OCI-M2 (cell line): ENCODE measurements at regions not wholly inside any gene's neighbourhood (a gene's known extent, or its start where the extent isn't known, plus 50 kb on each side); places are given as distances from the start of the nearest gene placed in this dataset.
"Not testable (repeated sequence)": the region's sequence is repeated elsewhere in the genome, so short reads cannot be mapped to it uniquely, and the experiment has no call there.

Experiments
- DNase-seq: peaks from one replicate; lab custom pipeline; 2025; ENCODE audit not compliant: unreplicated experiment; lab: John Stamatoyannopoulos, UW

- no peak for DNase-seq
Observed at GRCh38 chr5:85985167-85985566, 632.6 kb upstream of the COX7C start.

- DNase-seq, result no peak
Observed at GRCh38 chr5:85990998-85991397, 626.7 kb upstream of the COX7C start.

- DNase-seq, result not testable (repeated sequence)
Observed at GRCh38 chr5:85994653-85995052, 623.1 kb upstream of the COX7C start.

- no peak for DNase-seq
Observed at GRCh38 chr5:85998656-85999055, 619.1 kb upstream of the COX7C start.

GRCh38 chr5:86008293-86008692, 609.4 kb upstream of the COX7C start:
- DNase-seq, result peak; percentile 47

- DNase-seq, result no peak
Observed at GRCh38 chr5:86008704-86009103, 609.0 kb upstream of the COX7C start.

GRCh38 chr5:86011937-86012336, 605.8 kb upstream of the COX7C start:
- DNase-seq, result no peak

- no peak for DNase-seq
Observed at GRCh38 chr5:86029308-86029707, 588.4 kb upstream of the COX7C start.

- DNase-seq, result no peak
Observed at GRCh38 chr5:86030753-86031152, 587.0 kb upstream of the COX7C start.

GRCh38 chr5:86038566-86038965, 579.2 kb upstream of the COX7C start:
- DNase-seq, result no peak

GRCh38 chr5:86039351-86039750, 578.4 kb upstream of the COX7C start:
- DNase-seq, result no peak

- DNase-seq, result no peak
Observed at GRCh38 chr5:86070719-86071118, 547.0 kb upstream of the COX7C start.

GRCh38 chr5:86074297-86074696, 543.4 kb upstream of the COX7C start:
- DNase-seq, result no peak

- no peak for DNase-seq
Observed at GRCh38 chr5:86075139-86075538, 542.6 kb upstream of the COX7C start.

GRCh38 chr5:86095092-86095491, 522.6 kb upstream of the COX7C start:
- no peak for DNase-seq

- DNase-seq, result no peak
Observed at GRCh38 chr5:86101966-86102365, 515.8 kb upstream of the COX7C start.

GRCh38 chr5:86108825-86109224, 508.9 kb upstream of the COX7C start:
- DNase-seq, result no peak

- DNase-seq, result no peak
Observed at GRCh38 chr5:86112249-86112648, 505.5 kb upstream of the COX7C start.

GRCh38 chr5:86115164-86115563, 502.6 kb upstream of the COX7C start:
- DNase-seq, result no peak

GRCh38 chr5:86118542-86118941, 499.2 kb upstream of the COX7C start:
- DNase-seq, result no peak

- no peak for DNase-seq
Observed at GRCh38 chr5:86124333-86124732, 493.4 kb upstream of the COX7C start.

- DNase-seq, result no peak
Observed at GRCh38 chr5:86125731-86126601, 491.8 kb upstream of the COX7C start.

GRCh38 chr5:86127696-86128095, 490.0 kb upstream of the COX7C start:
- no peak for DNase-seq
